Bronchial epithelial cell (primary cell): ENCODE measurements at regions not wholly inside any gene's neighbourhood (a gene's known extent, or its start where the extent isn't known, plus 50 kb on each side); places are given as distances from the start of the nearest gene placed in this dataset.

ENCODE experiments used
- DNase-seq: peaks from one replicate; pipeline ENCODE4 v3.0.0-alpha.2; 2010; ENCODE audit warnings: low read depth
- FAIRE-seq: peaks from 2 replicates; lab custom pipeline; 2011; peaks lifted over from hg19 to GRCh38; lab: Jason Lieb, UNC
- H3K27me3 ChIP-seq: 2 replicates; pipeline ENCODE4 v1.5.1; 2011; ENCODE audit warnings: low read length; ENCODE audit not compliant: control insufficient read depth, insufficient read depth
- H3K36me3 ChIP-seq: 2 replicates; pipeline ENCODE4 v1.5.1; 2011; ENCODE audit warnings: low read length; ENCODE audit not compliant: control insufficient read depth, insufficient read depth
- H3K4me3 ChIP-seq: 2 replicates; pipeline ENCODE4 v1.5.1; 2011; ENCODE audit warnings: mild to moderate bottlenecking, low read depth, low read length, control low read depth
- CTCF ChIP-seq: IDR thresholded peaks from 2 replicates; pipeline ENCODE4 v1.5.1; 2011; ENCODE audit warnings: mild to moderate bottlenecking, moderate library complexity, low read length, control low read depth, inconsistent platforms; ENCODE audit not compliant: insufficient read depth, severe bottlenecking

DNA sequence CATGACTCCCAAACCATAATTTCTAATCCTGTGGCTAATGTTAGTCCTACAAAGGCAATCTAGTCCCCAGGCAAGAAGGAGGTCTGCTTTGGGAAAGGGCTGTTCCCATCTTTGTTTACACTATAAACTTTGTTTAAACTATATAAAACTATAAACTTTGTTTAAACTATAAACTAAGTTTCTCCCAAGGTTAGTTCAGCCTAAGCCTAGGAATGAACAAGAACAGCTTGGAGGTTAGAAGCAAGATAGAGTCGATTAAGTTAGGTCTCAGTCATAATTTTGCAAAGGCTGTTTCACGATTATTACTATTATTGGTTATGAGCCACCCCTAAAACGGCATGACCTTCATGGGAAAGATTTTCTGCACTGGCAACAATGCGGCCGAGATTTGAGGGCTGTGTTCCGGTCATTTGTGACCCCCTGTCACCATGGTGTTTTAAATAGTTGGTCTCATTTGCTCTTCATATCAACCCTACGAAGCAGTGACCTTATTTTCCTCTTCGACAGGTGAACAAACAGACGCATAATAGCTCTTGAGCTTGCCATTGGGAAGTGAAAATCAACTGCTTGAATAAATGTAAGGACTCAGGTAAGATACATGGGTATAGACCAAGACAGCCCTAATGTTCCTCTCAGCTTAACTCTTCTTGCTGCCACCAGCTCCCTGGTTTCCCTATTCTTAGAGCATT, 322.6 kb upstream of the TMEM132C start:
- H3K4me3 ChIP-seq = no peak overlapping the region
- no peak for FAIRE-seq
- no peaks in the 10 kb centered on the region for H3K36me3 ChIP-seq
- H3K27me3 ChIP-seq = no peaks in the 10 kb centered on the region
- no peak for TF ChIP-seq CTCF
- no peak for DNase-seq

- TF ChIP-seq CTCF = no peak
- no peak overlapping the region for H3K4me3 ChIP-seq
- no peak for DNase-seq
- no peak for FAIRE-seq
- no peaks in the 10 kb centered on the region for H3K36me3 ChIP-seq
- H3K27me3 ChIP-seq = no peaks in the 10 kb centered on the region
These were observed 309.8 kb upstream of the TMEM132C start for GRCh38 chr12:127957001-127957660.

GRCh38 chr12:127962303-127962702, 304.7 kb upstream of the TMEM132C start:
- DNase-seq (no peak), FAIRE-seq (no peak)
- no peak for TF ChIP-seq CTCF
- H3K4me3 ChIP-seq = no peak overlapping the region
- H3K36me3 ChIP-seq = no peaks in the 10 kb centered on the region
- no peaks in the 10 kb centered on the region for H3K27me3 ChIP-seq

DNA sequence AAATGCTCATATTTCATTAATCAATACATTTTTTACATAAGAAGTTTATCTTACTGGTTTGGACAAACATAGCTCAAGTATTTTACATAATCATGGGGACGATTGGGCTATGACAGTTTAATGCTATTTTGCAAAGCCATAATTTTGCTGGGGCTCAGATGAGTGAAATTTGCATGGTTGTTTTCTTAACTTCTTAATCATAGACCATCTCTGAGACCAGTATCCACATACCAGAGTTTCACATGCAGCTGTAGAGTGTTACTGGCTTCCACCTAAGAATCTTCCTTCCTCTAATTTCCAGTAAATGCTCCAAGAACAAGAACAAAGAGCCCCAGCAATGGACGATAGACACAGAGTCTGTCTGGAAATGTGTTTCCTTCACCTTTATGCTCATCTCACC, 303.0 kb upstream of the TMEM132C start:
- FAIRE-seq = no peak
- no peak for DNase-seq
- Histone ChIP-seq H3K4me3 (no peak overlapping the region), H3K27me3 (no peaks in the 10 kb centered on the region), H3K36me3 (no peaks in the 10 kb centered on the region)
- TF ChIP-seq CTCF = no peak

GRCh38 chr12:127964717-127965116, 302.3 kb upstream of the TMEM132C start:
- no peaks in the 10 kb centered on the region for H3K27me3 ChIP-seq
- FAIRE-seq = no peak
- no peaks in the 10 kb centered on the region for H3K36me3 ChIP-seq
- H3K4me3 ChIP-seq = no peak overlapping the region
- no peak for TF ChIP-seq CTCF
- no peak for DNase-seq
